Skin of body (tissue), 1 donor: ENCODE measurements at regions not wholly inside any gene's neighbourhood (a gene's known extent, or its start where the extent isn't known, plus 50 kb on each side); places are given as distances from the start of the nearest gene placed in this dataset.
A peak's percentile ranks its signal among the peaks of the same experiment; 100 is the strongest.

Experiments
- DNase-seq: peaks from one replicate; lab custom pipeline; 2025; lab: John Stamatoyannopoulos, UW

DNA sequence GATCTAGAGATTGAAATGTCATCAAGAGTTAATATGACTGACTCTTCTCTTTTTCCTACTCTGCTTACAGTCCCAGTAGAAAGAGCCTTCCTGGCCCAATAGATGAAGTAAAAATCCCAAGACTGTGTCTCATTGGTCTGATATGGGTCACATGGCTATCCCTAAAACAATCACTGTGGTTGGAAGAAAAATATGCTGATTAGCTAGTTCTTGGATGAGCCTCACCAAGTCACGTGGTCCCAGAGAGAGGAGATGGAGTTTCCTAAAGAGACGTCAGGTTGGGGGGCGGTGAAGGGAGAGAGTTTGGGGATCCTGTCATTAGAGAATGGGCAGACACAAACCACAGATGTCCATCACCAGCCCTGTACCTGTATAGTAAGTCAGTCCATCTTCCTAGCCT, 466.3 kb downstream of the HAPSTR1 start:
- no peak for DNase-seq

DNA sequence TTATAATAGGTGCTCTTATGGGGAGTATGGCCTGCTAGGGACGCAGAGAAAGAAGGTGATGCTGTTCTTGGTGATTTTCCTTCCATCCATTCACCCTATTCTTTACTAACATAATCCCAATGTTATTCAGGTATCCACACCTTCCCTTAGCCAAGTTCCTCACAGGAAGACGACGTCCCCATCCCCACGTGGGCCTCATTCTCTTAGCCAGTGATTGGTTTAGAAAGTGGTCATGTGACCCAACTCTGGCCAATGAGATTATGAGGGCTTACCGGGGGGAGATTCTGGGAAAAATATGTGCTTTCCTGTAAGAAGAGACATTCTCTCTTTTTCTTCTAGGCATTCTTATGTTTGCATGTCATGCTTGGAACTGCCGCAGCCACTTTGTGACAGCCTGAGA, 474.7 kb downstream of the HAPSTR1 start:
- no peak for DNase-seq

DNA sequence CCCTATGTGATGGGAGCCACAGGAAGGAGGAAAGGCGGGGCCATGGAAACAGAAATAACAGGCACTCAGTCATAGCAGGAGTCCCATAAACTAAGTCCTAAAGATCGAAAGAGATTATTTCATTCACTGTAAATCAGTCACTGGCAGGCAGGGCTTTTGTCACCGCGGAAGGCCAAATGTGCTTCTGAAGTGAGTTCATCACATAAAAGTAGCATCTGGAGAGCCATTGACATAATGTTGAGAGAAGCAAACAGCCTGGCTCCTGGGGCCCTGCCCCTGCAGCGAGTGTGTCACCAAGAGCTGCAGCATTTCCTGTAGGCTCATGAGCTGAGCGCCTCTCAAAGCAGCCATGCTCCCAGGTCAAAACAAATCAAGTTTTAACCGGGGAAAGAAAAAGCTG, 476.2 kb downstream of the HAPSTR1 start:
- DNase-seq, result peak; percentile 44

DNA sequence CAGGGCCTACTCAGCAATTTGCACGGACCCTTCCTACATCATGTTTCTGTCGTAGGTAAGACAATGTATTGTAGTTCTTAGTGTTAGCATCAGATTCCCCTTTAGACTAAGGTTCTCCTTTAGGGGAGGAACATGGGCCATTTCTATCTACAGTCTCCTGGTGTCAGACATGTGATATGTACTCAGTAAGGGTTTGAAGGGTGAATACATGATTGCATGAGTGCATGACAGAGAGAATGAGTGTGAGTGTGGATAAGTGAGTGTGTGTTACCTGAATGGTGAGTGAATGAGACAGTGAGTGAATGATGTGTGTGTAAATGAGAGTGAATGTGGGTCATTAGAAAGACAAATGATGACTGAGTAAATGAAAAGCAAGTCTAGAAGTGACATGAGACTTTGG, 476.8 kb downstream of the HAPSTR1 start:
- DNase-seq, result no peak

DNA sequence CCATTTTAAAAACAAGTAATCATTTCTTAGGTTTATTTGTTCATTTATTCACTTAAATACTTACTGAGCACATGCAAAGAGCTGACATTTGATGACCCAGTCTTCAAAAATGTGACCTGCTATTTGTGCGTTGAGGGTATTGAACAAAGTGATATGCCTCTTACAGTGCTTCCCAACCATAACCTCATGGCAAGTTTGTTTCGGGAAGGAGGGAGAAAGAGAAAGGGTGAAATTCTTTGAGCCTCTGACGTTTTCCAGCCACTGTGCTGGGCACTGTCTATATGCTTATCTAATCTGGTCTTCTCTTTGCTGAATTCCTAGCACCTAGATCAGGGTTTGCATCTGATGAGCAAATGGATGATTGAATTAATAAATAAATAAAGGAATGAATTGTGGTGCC, 479.1 kb downstream of the HAPSTR1 start:
- DNase-seq, result no peak

DNA sequence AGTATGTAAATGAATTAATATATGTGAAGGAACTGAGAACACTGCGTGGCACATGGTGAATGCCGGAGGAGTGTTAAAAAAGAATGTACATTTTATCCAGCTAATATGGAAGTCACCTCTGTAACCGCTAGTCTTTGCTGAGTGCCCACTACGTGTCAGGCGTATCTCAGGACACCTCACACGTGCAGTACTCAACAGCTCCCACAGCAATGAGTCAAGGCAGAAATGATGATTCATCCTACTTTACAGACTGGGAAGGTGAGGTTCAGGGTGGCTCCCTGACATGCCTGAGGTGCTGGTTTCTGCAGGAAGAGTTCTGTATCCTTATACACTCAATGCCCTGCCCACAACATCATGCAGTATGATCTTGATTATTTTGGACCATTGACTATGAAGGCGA, 487.0 kb downstream of the HAPSTR1 start:
- DNase-seq, result no peak

DNA sequence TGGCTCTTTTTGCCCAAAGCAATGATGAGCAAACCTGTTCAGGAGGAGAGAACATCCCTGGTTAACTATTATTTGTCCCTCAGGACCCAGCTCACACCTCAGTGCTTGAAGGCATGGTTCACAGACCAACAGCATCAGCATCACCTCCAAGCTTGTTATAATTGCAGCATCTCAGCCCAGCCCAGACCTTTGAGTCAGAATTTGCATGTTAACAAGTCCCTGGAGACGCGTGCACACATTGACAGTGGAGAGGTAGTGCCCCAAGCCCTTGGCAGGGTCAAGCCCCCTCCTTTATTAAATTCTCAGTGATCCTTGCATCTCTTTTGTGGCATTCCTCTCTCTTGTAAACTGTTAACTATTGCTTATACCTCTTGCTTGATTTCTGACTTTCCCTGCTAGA, 488.6 kb downstream of the HAPSTR1 start:
- DNase-seq, result no peak

DNA sequence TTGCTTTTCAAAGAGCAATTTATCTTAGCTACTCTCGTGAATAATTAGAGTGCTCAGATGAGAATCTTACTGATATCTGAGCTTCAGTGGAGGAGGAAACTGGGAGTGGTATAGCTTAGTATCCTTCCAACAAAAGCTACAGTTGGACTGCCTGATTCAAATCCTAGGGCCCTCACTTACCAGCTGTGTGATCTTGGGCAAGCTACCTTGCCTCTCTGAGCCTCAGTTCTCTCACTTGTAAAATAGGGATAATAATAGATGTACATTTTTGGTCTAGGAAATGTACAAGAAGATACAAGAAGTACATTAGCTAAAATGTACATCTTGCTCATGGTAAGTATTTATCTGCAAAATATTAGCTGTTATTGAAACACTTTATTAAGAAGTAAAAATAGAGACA, 502.0 kb downstream of the HAPSTR1 start:
- no peak for DNase-seq

DNA sequence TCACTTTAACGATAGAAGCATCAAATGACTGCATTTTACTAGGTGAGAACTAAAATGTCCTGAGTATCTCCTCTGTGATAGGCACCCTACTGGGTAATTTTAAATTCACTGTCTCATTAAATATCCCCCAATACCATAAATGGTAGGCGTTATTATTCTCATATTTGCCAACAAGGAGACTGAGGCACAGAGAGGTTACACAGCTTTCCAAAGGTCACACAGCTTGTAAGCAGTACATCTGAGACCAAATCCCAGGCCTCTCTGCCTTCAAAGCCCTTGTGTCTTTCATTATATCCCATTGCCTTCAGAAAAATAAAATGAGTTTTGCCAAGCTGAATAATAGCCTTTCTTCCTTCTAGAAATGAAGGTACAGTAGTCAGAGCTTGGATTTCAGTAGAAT, 502.6 kb downstream of the HAPSTR1 start:
- no peak for DNase-seq

DNA sequence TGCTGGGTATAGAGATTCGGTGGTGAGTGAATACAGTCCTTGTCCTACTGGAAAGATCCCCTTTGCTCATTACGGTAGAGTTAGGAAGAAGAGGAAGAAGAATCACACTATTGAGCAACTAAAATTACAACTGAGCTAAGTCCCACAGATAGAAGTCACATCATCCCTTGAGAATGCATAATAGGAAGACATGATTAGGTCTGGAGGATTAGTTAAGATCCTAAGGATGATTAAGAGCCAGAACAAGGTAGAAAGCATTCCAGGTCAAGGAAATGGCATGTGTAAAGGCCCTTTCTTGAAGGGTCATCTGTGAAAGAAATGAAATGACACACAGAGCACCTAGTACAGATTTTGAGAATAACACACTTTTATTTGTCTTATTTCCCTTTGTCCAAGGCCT, 503.5 kb downstream of the HAPSTR1 start:
- DNase-seq, result no peak

DNA sequence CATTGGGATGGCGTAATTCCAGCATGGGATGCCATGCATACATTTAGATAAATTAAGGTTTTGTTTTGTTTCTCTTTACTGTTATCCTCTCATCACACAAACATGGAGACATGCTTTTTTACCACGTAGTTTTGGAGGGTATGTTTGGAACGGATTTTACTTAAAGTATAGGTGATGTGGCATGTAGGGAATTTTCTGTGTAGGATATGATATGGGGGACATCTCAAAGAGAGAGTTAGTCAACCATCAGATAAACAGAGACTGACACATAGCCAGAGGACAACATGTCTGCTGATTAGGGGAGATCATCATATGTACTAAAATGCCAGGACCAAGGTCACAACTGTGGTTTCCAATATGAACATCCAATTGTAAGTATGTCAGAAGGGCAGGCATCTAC, 503.9 kb downstream of the HAPSTR1 start:
- no peak for DNase-seq

DNA sequence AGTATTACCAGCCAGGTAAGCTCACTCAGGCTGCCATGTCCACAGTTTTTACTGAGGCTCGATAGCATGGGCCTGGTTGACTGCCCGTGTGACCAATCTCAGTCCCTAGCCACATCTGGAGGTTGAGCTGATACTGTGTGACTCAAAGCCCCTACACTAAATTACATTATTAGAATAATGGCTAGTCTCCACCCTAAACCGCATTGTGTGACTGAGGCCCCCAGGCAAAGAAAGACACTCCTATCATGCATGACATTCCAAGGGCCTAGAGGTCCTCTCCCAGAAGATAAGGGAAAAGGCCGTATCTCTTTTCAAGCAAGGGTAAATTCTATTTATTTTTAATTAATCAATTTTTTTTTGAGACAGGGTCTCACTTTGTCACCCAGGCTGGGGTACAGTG, 505.3 kb downstream of the HAPSTR1 start:
- DNase-seq, result no peak

DNA sequence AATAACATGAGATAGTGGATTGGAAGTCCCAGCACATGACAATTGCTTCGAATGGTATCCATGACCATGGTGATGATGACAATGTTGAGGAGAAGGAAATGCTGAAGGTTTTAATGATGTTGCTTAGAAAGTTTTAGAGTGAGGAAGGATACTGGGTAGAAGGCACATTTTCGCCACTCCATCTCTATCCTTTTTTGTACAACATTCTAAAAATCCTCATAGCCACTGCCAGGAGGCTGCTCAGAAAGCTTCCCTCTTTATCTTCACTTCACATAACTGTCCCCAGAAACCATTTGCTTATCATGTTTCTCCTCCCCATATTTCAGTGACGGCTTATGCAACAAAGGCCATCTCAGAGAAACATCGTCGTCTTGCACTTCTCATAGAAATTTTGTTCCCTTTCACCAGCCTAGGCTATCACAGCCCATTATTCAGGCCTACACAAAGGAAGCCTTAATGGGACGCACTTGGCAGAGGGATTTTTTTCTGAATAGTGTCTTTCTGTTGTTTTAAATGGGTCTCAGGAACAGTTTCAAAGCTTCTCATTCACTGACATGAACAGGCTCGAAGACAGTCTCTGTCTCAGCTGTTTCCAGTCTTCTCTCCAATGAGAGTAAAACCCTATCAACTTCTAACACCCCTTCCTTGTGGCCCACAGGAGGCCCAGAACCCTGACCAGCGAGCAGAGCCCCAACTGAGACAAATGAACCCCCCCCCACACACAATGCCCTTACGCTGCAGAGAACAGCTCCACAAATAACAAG, 506.7 kb downstream of the HAPSTR1 start:
- DNase-seq, result no peak

DNA sequence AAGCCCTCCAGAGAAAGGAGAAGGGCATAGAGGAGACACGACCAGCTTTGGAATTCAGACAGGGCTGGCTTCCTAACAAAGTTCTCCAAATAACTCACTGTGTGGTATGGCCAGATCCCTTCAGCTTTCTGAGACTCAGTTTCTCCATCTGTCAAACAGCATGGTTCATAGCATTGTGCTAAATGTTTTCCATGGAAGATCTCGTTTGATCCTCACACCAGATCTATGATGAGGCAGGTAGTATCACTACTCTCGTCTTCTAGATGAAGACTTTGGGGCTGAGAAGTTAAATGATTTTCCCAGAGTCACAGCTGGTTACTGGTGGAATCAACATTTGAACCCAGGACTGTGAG, 507.3 kb downstream of the HAPSTR1 start:
- DNase-seq, result no peak

DNA sequence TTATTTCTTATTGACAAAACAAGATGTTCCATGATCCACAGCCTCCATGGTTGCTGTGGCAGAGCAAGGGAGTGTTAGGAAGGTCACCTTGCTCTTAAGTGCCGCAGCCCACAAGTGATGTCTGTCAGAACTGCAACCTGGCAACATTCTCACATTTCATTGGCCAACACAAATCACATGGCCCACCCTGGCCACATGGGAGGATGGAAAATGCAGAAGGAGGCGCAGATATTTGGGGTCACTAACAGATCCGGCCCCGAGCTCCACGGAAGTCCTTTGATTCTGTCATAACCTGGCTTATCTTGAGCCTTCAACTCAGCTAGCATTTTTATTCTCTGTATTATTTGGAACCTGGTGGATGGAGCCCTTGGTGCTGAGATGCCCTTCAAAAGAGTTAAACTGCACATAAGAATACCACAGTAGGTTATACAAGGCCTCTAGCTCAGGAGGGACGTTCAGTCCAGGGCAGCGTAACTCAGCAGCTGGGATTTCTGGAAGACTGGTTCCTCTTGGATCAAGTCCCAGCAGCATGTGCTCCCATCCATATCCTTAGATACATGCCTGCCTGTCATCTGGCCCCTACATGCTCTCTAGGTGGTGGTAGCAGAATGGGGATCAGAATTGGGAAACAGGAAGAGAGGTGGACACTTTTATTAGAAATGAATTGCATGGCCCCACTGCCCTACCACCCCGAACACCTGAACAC, 508.1 kb downstream of the HAPSTR1 start:
- DNase-seq, result no peak

DNA sequence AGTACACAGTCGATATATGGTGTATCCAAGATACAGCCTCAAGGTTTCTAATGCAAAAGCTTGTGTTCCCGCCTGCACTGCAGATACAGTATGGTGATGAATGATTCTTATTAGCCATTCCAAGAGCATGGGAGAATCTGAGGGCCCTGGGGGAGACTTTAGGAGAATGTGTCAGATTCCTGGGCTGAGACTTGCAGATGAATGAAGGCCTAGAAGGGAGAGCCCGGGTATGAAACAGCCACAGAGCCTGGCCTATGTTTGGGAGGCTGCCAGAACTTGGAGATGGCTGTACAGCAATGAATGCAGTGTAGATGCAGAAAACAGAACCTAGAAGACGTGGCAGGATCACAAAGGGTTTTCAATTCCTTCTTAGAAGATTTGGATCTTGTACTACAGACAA, 510.7 kb downstream of the HAPSTR1 start:
- no peak for DNase-seq

DNA sequence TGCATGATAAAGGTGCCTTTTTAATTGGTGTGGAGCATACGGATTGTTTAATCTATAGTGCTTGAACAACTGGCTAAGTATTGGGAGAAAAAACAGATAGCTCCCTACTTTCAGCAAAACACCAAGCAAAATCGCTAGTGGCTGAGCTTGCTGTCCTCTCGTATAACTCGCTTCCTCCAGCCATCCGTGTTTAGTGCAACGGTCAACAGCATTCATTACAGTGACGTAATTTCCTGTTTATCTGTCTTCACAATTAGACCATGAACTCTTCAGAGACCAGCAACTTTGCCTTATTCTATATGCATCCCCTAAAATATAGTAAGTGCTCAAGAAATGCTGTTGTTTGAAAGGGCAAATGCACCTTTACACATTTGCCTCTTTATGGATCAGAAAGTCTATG, 511.9 kb downstream of the HAPSTR1 start:
- no peak for DNase-seq

DNA sequence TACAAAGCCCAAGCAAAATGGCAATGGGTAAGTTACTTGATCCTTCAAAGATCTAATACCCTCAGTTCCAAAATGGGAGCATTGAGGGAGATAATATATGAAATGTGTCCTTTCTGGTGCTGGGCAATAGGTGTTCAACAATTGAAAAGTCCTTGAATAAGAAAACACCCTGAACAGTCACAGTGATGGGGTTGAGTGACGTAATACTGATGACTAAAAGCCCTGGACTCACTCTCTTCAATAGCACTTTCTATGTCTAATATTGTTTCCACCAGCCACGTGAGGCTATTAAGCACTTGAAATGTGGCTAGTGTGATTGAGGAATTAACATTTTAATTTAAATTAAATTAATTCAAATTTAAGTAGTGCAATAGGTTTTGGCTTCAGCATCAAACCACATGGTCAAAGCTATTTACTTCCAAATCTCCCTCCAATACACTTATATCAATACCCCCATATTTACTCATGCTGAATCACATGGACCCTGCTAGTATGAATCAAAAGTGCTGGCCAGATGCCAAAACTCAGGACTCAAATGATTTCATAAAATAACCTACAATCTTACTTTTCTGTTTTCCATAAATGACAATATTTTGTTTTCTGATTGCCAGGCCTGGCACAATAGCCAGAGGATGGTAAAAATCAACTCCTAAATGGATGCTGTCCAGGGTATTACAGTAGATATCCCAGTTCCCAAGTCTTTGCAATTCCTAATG, 516.2 kb downstream of the HAPSTR1 start:
- DNase-seq, result no peak

DNA sequence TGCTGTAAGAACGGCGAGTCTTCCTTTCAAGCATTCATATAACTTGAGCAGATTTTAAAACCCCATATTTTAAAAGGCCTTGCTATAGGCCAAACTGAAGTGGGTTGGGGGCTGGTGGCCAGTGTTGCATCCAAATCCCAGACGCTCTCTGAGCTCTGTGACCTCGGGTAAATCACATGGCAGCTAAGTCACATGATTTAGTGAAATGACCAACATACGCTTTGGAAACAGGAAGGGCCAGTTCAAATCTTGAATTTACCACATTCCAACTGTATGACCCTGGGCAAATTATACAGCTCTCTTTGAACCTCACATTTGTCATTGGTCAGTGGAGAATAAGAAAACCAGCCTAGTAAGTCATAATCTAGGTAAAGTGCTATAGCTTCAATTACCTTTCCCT, 519.3 kb downstream of the HAPSTR1 start:
- DNase-seq, result no peak

DNA sequence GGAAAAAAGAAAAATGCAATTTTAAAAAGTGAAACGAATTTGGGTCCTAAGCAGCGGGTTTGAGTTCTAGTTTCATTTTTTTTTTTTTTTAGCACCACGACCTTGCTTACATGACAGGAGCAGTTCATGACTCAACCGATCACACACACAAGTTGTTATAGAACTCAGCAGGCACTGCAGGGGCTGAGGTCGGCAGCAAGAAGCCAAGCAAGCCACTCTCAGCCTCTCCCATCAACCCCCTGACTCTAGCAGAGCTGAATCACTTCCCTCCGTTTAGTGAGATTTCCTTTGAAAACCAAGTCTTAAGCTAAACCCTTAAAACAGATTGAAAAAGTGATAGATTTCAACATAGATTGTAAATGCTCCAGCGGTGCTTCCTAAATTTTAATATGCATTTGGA, 520.8 kb downstream of the HAPSTR1 start:
- DNase-seq, result no peak

DNA sequence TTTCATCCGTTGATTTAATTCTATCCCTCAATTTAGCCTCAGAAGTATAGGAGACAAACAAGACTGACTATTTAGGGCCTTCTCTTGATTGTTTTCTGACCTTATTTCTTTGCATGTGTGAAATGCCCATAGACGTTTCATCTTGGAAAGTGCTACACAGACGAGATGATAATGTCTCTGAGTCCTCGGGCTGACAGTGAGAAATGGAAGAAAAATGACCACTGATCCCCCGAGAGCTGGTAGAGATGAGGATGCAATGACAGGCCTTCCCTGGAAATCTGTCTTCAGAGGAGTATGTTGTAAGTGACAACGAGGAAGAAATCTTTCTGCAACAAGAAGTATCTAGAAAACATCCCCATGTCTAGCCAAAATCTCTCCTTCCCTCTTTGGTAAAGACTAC, 522.9 kb downstream of the HAPSTR1 start:
- DNase-seq, result no peak

DNA sequence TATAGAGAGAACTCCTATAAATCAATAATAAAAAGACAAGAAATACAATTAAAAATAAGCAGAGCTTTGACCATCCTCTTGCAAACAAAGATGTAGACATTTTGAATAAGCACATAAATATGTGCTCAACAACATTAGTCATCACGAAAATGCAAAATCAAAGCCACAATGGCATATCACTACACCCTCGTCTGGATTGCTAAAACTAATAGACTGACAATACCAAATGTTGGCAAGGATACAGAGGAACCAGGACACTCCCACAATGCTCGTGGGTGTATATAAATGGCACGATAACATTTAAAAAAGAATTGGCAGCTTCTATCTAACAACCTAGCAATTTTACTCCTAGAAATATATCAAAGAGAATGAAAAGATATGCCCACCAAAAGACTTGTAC, 530.8 kb downstream of the HAPSTR1 start:
- DNase-seq, result no peak

DNA sequence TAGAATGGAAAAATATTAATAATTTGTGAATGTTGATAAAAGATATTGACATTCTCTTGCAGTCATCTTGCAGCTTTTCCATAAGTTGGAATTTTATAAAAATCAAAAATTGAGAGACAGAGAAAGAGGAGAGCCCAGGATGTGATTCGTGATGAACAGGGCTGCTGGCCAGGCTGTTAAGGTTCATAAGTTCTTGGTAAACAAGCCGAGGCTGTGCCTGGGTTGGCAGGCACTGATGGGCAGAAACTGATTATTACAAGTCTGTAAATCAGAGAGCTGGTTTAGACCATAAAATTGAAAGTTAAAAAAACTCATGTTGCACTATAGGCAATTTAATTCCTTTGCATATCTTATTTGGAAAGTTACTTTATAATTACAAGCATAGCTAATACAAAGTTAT, 533.7 kb downstream of the HAPSTR1 start:
- no peak for DNase-seq
